GM12878 (cell line): ENCODE measurements at regions not wholly inside any gene's neighbourhood (a gene's known extent, or its start where the extent isn't known, plus 50 kb on each side); places are given as distances from the start of the nearest gene placed in this dataset.

Experiments used
- CBX5 ChIP-seq: sonication (generic); IDR thresholded peaks from 2 replicates; pipeline ENCODE4 v1.6.1; 2016; ENCODE audit warnings: low read depth, moderate library complexity, mild to moderate bottlenecking, inconsistent platforms
- CEBPB ChIP-seq, 2 experiments: fragments of 150-350 bp in 1 of 2; IDR thresholded peaks; 2 replicates each; pipeline ENCODE4 v1.6.1; 2012 to 2014; ENCODE audit warnings: low read depth in 2 of 2, low read length in 2 of 2, borderline replicate concordance in 1 of 2, inconsistent platforms in 1 of 2
- CTCF ChIP-seq, 3 experiments: IDR thresholded peaks in 2 of 3; conservative IDR thresholded peaks in 1 of 3; 2 replicates each; pipeline ENCODE4 v1.5.1; 2011; ENCODE audit warnings: low read depth in 3 of 3, low read length in 3 of 3, mild to moderate bottlenecking in 3 of 3, control low read depth in 2 of 3, moderate library complexity in 2 of 3, inconsistent platforms in 1 of 3, mixed read lengths in 1 of 3; ENCODE audit not compliant: control insufficient read depth in 2 of 3, insufficient read depth in 1 of 3; ENCODE audit errors: extremely low read depth in 1 of 3
- GATAD2B ChIP-seq: fragments of 450-650 bp; conservative IDR thresholded peaks from 2 replicates; pipeline ENCODE4 v1.6.1; 2017; ENCODE audit warnings: low read depth, mild to moderate bottlenecking, moderate library complexity
- NBN ChIP-seq: fragments of 450-650 bp; IDR thresholded peaks from 2 replicates; pipeline ENCODE4 v1.6.1; 2016
- RUNX3 ChIP-seq: IDR thresholded peaks from 2 replicates; pipeline ENCODE4 v1.6.1; 2012; ENCODE audit warnings: low read length, inconsistent platforms
- SIN3A ChIP-seq: IDR thresholded peaks from 2 replicates; pipeline ENCODE4 v1.6.1; 2012; ENCODE audit warnings: low read depth, low read length, improper control_type of control experiment
- SMC3 ChIP-seq: IDR thresholded peaks from 2 replicates; pipeline ENCODE4 v1.6.1; 2011; ENCODE audit warnings: low read length, improper control_type of control experiment, borderline replicate concordance
- SUPT20H ChIP-seq: IDR thresholded peaks from 2 replicates; pipeline ENCODE4 v1.6.1; 2011; ENCODE audit warnings: low read depth, mild to moderate bottlenecking, low read length, moderate library complexity, borderline replicate concordance; ENCODE audit not compliant: control insufficient read depth
- YY1 ChIP-seq: IDR thresholded peaks from 2 replicates; pipeline ENCODE4 v1.6.1; 2011; ENCODE audit warnings: low read depth, mild to moderate bottlenecking, low read length
- ZBTB40 ChIP-seq: fragments of 450-650 bp; IDR thresholded peaks from 2 replicates; pipeline ENCODE4 v1.6.1; 2016; ENCODE audit warnings: mild to moderate bottlenecking, moderate library complexity, borderline replicate concordance
- ZSCAN29 ChIP-seq: fragments of 450-650 bp; IDR thresholded peaks from 2 replicates; pipeline ENCODE4 v1.6.1; 2017; ENCODE audit warnings: mild to moderate bottlenecking, moderate library complexity
- ZZZ3 ChIP-seq: IDR thresholded peaks from 2 replicates; pipeline ENCODE4 v1.6.1; 2011; ENCODE audit warnings: low read depth; ENCODE audit not compliant: control insufficient read depth, insufficient read length
- TF ChIP-seq, protein P1 (sequence below): fragments of 450-650 bp; formaldehyde crosslinking; IDR thresholded peaks from 2 replicates; pipeline ENCODE4 v1.5.0; 2022; ENCODE audit warnings: mild to moderate bottlenecking, missing genetic modification characterization
- TF ChIP-seq, protein P2 (sequence below): fragments of 450-650 bp; formaldehyde crosslinking; IDR thresholded peaks from 2 replicates; pipeline ENCODE4 v1.4.0; 2020; ENCODE audit warnings: mild to moderate bottlenecking, moderate library complexity

- TF ChIP-seq CEBPB (IDR thresholded peaks at IDR 0.05; ENCODE audit: borderline replicate concordance in 1 of 2, low read depth in 2 of 2, low read length in 2 of 2) (peak in 1 of 2 experiments; percentile 48; a peak in 1 of 4 replicates), ZZZ3 (no peak), RUNX3 (peak; percentile 93), SUPT20H (no peak), GATAD2B (no peak), YY1 (no peak), ZSCAN29 (no peak), CBX5 (no peak), SMC3 (no peak), CTCF (IDR thresholded peaks at IDR 0.05 in 2 of 3, conservative IDR thresholded peaks at IDR 0.05 in 1 of 3; ENCODE audit: control insufficient read depth in 2 of 3, extremely low read depth in 1 of 3, insufficient read depth in 1 of 3, low read depth in 3 of 3, low read length in 3 of 3) (no peak), ZBTB40 (no peak), NBN (peak; percentile 91), SIN3A (no peak)
- TF ChIP-seq, protein P1, sequence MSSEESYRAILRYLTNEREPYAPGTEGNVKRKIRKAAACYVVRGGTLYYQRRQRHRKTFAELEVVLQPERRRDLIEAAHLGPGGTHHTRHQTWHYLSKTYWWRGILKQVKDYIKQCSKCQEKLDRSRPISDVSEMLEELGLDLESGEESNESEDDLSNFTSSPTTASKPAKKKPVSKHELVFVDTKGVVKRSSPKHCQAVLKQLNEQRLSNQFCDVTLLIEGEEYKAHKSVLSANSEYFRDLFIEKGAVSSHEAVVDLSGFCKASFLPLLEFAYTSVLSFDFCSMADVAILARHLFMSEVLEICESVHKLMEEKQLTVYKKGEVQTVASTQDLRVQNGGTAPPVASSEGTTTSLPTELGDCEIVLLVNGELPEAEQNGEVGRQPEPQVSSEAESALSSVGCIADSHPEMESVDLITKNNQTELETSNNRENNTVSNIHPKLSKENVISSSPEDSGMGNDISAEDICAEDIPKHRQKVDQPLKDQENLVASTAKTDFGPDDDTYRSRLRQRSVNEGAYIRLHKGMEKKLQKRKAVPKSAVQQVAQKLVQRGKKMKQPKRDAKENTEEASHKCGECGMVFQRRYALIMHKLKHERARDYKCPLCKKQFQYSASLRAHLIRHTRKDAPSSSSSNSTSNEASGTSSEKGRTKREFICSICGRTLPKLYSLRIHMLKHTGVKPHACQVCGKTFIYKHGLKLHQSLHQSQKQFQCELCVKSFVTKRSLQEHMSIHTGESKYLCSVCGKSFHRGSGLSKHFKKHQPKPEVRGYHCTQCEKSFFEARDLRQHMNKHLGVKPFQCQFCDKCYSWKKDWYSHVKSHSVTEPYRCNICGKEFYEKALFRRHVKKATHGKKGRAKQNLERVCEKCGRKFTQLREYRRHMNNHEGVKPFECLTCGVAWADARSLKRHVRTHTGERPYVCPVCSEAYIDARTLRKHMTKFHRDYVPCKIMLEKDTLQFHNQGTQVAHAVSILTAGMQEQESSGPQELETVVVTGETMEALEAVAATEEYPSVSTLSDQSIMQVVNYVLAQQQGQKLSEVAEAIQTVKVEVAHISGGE: no peak
- TF ChIP-seq, protein P2, sequence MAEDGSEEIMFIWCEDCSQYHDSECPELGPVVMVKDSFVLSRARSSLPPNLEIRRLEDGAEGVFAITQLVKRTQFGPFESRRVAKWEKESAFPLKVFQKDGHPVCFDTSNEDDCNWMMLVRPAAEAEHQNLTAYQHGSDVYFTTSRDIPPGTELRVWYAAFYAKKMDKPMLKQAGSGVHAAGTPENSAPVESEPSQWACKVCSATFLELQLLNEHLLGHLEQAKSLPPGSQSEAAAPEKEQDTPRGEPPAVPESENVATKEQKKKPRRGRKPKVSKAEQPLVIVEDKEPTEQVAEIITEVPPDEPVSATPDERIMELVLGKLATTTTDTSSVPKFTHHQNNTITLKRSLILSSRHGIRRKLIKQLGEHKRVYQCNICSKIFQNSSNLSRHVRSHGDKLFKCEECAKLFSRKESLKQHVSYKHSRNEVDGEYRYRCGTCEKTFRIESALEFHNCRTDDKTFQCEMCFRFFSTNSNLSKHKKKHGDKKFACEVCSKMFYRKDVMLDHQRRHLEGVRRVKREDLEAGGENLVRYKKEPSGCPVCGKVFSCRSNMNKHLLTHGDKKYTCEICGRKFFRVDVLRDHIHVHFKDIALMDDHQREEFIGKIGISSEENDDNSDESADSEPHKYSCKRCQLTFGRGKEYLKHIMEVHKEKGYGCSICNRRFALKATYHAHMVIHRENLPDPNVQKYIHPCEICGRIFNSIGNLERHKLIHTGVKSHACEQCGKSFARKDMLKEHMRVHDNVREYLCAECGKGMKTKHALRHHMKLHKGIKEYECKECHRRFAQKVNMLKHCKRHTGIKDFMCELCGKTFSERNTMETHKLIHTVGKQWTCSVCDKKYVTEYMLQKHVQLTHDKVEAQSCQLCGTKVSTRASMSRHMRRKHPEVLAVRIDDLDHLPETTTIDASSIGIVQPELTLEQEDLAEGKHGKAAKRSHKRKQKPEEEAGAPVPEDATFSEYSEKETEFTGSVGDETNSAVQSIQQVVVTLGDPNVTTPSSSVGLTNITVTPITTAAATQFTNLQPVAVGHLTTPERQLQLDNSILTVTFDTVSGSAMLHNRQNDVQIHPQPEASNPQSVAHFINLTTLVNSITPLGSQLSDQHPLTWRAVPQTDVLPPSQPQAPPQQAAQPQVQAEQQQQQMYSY (CRISPR knock-in tag): no peak
Measured at GRCh38 chr4:112735474-112735951, 98.6 kb downstream of the LARP7 start (continued).
